ENCODE measurements at regions not wholly inside any gene's neighbourhood (a gene's known extent, or its start where the extent isn't known, plus 50 kb on each side); places are given as distances from the start of the nearest gene placed in this dataset.
"Not testable (repeated sequence)": the region's sequence is repeated elsewhere in the genome, so short reads cannot be mapped to it uniquely, and the experiment has no call there.

GRCh38 chr5:118282480-118283038 lies 705.8 kb downstream of the DTWD2 start:
- TF ChIP-seq CTCF (IDR thresholded peaks at IDR 0.05); HMGA2 (CRISPR knock-in tag; IDR thresholded peaks at IDR 0.05); MAX (CRISPR knock-in tag; IDR thresholded peaks at IDR 0.05); SP1 (CRISPR knock-in tag; conservative IDR thresholded peaks at IDR 0.05); IRF2 (CRISPR knock-in tag; IDR thresholded peaks at IDR 0.05; ENCODE audit: borderline replicate concordance, low read depth); ETV6 (CRISPR knock-in tag; IDR thresholded peaks at IDR 0.05); HMGXB4 (CRISPR knock-in tag; IDR thresholded peaks at IDR 0.05); FOXK1 (CRISPR knock-in tag; IDR thresholded peaks at IDR 0.05); NR2C2 (CRISPR knock-in tag; IDR thresholded peaks at IDR 0.05); JUN (CRISPR knock-in tag; IDR thresholded peaks at IDR 0.05); USF1 (CRISPR knock-in tag; IDR thresholded peaks at IDR 0.05); ERG (CRISPR knock-in tag; IDR thresholded peaks at IDR 0.05); ZNF416 (CRISPR knock-in tag; IDR thresholded peaks at IDR 0.05): not testable (repeated sequence)
